ENCODE measurements at regions not wholly inside any gene's neighbourhood (a gene's known extent, or its start where the extent isn't known, plus 50 kb on each side); places are given as distances from the start of the nearest gene placed in this dataset.

GRCh38 chr9:16133556-16134227, 580.8 kb downstream of the CCDC171 start:
- ChIA-PET CTCF (no interaction called here), POLR2A (no interaction called here)
- H3K36me3 Mint-ChIP-seq = no peaks in the 10 kb centered on the region
- no peaks in the 10 kb centered on the region for H3K9me3 Mint-ChIP-seq
- intact Hi-C loops (cut with micrococcal nuclease) = loop anchor here (1.0 kb wide), 1 partner anchor 296 kb away; no protein-coding TSS in a partner anchor
- H3K4me3 Mint-ChIP-seq = no peak overlapping the region
- no peaks in the 10 kb centered on the region for H3K4me1 Mint-ChIP-seq (ENCODE audit: low read depth)
- H3K27ac Mint-ChIP-seq = no peak overlapping the region
- peak; percentile 13 for DNase-seq
- peaks cover 2% of the 10 kb centered on the region for H3K27me3 Mint-ChIP-seq

- Mint-ChIP-seq H3K27me3 (peaks cover 2% of the 10 kb centered on the region), H3K36me3 (no peaks in the 10 kb centered on the region), H3K9me3 (no peaks in the 10 kb centered on the region), H3K4me1 (ENCODE audit: low read depth) (no peaks in the 10 kb centered on the region), H3K27ac (no peak overlapping the region), H3K4me3 (no peak overlapping the region)
- intact Hi-C loops (cut with micrococcal nuclease) = no loop called here
- ChIA-PET POLR2A (no interaction called here), CTCF (no interaction called here)
- DNase-seq = no peak
These were observed 581.5 kb downstream of the CCDC171 start for GRCh38 chr9:16134351-16134750.

- no peak for DNase-seq
- no peaks in the 10 kb centered on the region for H3K4me1 Mint-ChIP-seq (ENCODE audit: low read depth)
- ChIA-PET POLR2A (no interaction called here), CTCF (no interaction called here)
- no peaks in the 10 kb centered on the region for H3K36me3 Mint-ChIP-seq
- intact Hi-C loops (cut with micrococcal nuclease) = no loop called here
- no peaks in the 10 kb centered on the region for H3K9me3 Mint-ChIP-seq
- no peak overlapping the region for H3K4me3 Mint-ChIP-seq
- peaks cover 2% of the 10 kb centered on the region for H3K27me3 Mint-ChIP-seq
- no peak overlapping the region for H3K27ac Mint-ChIP-seq
These were observed 583.1 kb downstream of the CCDC171 start for GRCh38 chr9:16135968-16136367.

GRCh38 chr9:16136451-16136850, 583.6 kb downstream of the CCDC171 start:
- Mint-ChIP-seq H3K4me3 (no peak overlapping the region), H3K4me1 (ENCODE audit: low read depth) (no peaks in the 10 kb centered on the region), H3K27me3 (peaks cover 2% of the 10 kb centered on the region), H3K36me3 (no peaks in the 10 kb centered on the region), H3K27ac (no peak overlapping the region), H3K9me3 (no peaks in the 10 kb centered on the region)
- CTCF ChIA-PET = no interaction called here
- intact Hi-C loops (cut with micrococcal nuclease) = no loop called here
- POLR2A ChIA-PET = no interaction called here
- DNase-seq = no peak

GRCh38 chr9:16136961-16137360, 584.1 kb downstream of the CCDC171 start:
- Mint-ChIP-seq H3K9me3 (no peaks in the 10 kb centered on the region), H3K4me3 (no peak overlapping the region), H3K27ac (no peak overlapping the region), H3K36me3 (no peaks in the 10 kb centered on the region), H3K4me1 (ENCODE audit: low read depth) (no peaks in the 10 kb centered on the region), H3K27me3 (no peaks in the 10 kb centered on the region)
- intact Hi-C loops (cut with micrococcal nuclease) = no loop called here
- ChIA-PET POLR2A (no interaction called here), CTCF (no interaction called here)
- DNase-seq = no peak

GRCh38 chr9:16138561-16139491, 586.0 kb downstream of the CCDC171 start:
- H3K27me3 Mint-ChIP-seq = no peaks in the 10 kb centered on the region
- CTCF ChIA-PET = no interaction called here
- no peaks in the 10 kb centered on the region for H3K36me3 Mint-ChIP-seq
- POLR2A ChIA-PET = no interaction called here
- H3K27ac Mint-ChIP-seq = no peak overlapping the region
- DNase-seq = no peak
- H3K4me1 Mint-ChIP-seq (ENCODE audit: low read depth) = no peaks in the 10 kb centered on the region
- no peaks in the 10 kb centered on the region for H3K9me3 Mint-ChIP-seq
- no peak overlapping the region for H3K4me3 Mint-ChIP-seq
- intact Hi-C loops (cut with micrococcal nuclease) = no loop called here

- CTCF ChIA-PET = no interaction called here
These were observed 586.9 kb downstream of the CCDC171 start for GRCh38 chr9:16139774-16140173.

GRCh38 chr9:16143310-16143709, 590.5 kb downstream of the CCDC171 start:
- no peaks in the 10 kb centered on the region for H3K27me3 Mint-ChIP-seq
- no peak overlapping the region for H3K27ac Mint-ChIP-seq
- H3K4me1 Mint-ChIP-seq (ENCODE audit: low read depth) = no peaks in the 10 kb centered on the region
- no peaks in the 10 kb centered on the region for H3K36me3 Mint-ChIP-seq
- POLR2A ChIA-PET = no interaction called here
- CTCF ChIA-PET = no interaction called here
- intact Hi-C loops (cut with micrococcal nuclease) = no loop called here
- DNase-seq = no peak
- H3K4me3 Mint-ChIP-seq = no peak overlapping the region
- H3K9me3 Mint-ChIP-seq = no peaks in the 10 kb centered on the region

More at GRCh38 chr9:16139774-16140173, 586.9 kb downstream of the CCDC171 start:
- Mint-ChIP-seq H3K27me3 (no peaks in the 10 kb centered on the region), H3K9me3 (no peaks in the 10 kb centered on the region), H3K4me1 (ENCODE audit: low read depth) (no peaks in the 10 kb centered on the region), H3K4me3 (no peak overlapping the region), H3K36me3 (no peaks in the 10 kb centered on the region), H3K27ac (no peak overlapping the region)
- POLR2A ChIA-PET = no interaction called here
- DNase-seq = no peak
- intact Hi-C loops (cut with micrococcal nuclease) = no loop called here

GRCh38 chr9:16143947-16144890, 591.4 kb downstream of the CCDC171 start:
- Mint-ChIP-seq H3K27me3 (no peaks in the 10 kb centered on the region), H3K36me3 (no peaks in the 10 kb centered on the region), H3K4me1 (ENCODE audit: low read depth) (no peaks in the 10 kb centered on the region), H3K27ac (no peak overlapping the region), H3K4me3 (no peak overlapping the region), H3K9me3 (no peaks in the 10 kb centered on the region)
- DNase-seq = no peak
- ChIA-PET POLR2A (no interaction called here), CTCF (no interaction called here)
- intact Hi-C loops (cut with micrococcal nuclease) = no loop called here

GRCh38 chr9:16145196-16145950, 592.5 kb downstream of the CCDC171 start:
- no peaks in the 10 kb centered on the region for H3K9me3 Mint-ChIP-seq
- no peaks in the 10 kb centered on the region for H3K27me3 Mint-ChIP-seq
- H3K4me3 Mint-ChIP-seq = no peak overlapping the region
- H3K36me3 Mint-ChIP-seq = no peaks in the 10 kb centered on the region
- intact Hi-C loops (cut with micrococcal nuclease) = no loop called here
- ChIA-PET CTCF (no interaction called here), POLR2A (no interaction called here)
- H3K27ac Mint-ChIP-seq = no peak overlapping the region
- DNase-seq = no peak
- H3K4me1 Mint-ChIP-seq (ENCODE audit: low read depth) = no peaks in the 10 kb centered on the region

GRCh38 chr9:16147726-16148125, 594.9 kb downstream of the CCDC171 start:
- Mint-ChIP-seq H3K27me3 (no peaks in the 10 kb centered on the region), H3K9me3 (no peaks in the 10 kb centered on the region), H3K4me3 (no peak overlapping the region), H3K36me3 (no peaks in the 10 kb centered on the region), H3K27ac (no peak overlapping the region), H3K4me1 (ENCODE audit: low read depth) (no peaks in the 10 kb centered on the region)
- CTCF ChIA-PET = no interaction called here
- POLR2A ChIA-PET = no interaction called here
- intact Hi-C loops (cut with micrococcal nuclease) = no loop called here
- no peak for DNase-seq

- ChIA-PET POLR2A (no interaction called here), CTCF (no interaction called here)
- Mint-ChIP-seq H3K36me3 (no peaks in the 10 kb centered on the region), H3K27me3 (peaks cover 5% of the 10 kb centered on the region), H3K4me3 (no peak overlapping the region), H3K27ac (no peak overlapping the region), H3K4me1 (ENCODE audit: low read depth) (peaks cover 7% of the 10 kb centered on the region), H3K9me3 (no peaks in the 10 kb centered on the region)
- no peak for DNase-seq
- intact Hi-C loops (cut with micrococcal nuclease) = no loop called here
These were observed 597.7 kb downstream of the CCDC171 start for GRCh38 chr9:16150501-16150900.

Measured in activated CD4-positive, alpha-beta memory T cell treated with anti-CD3 and anti-CD28 coated beads for 36 hours (primary cell).